MM.1S (cell line): ENCODE measurements at regions not wholly inside any gene's neighbourhood (a gene's known extent, or its start where the extent isn't known, plus 50 kb on each side); places are given as distances from the start of the nearest gene placed in this dataset.

Experiments
- EZH2 ChIP-seq: fragments of 300-600 bp; sonication (generic); optimal IDR thresholded peaks from 2 replicates; pipeline ENCODE3; 2017; ENCODE audit warnings: low read depth, mild to moderate bottlenecking, antibody characterized with exemption, low read length, mixed read lengths
- EZH2phosphoT487 ChIP-seq: fragments of 300-600 bp; sonication (generic); IDR thresholded peaks from 2 replicates; pipeline ENCODE4 v1.6.1; 2018; ENCODE audit warnings: antibody characterized with exemption, low read length
- TF ChIP-seq, protein P1 (sequence below): fragments of 300-600 bp; sonication (generic); IDR thresholded peaks from 2 replicates; pipeline ENCODE4 v1.5.1; 2016; ENCODE audit warnings: antibody characterized with exemption, low read length, mixed read lengths

- TF ChIP-seq, protein P1, sequence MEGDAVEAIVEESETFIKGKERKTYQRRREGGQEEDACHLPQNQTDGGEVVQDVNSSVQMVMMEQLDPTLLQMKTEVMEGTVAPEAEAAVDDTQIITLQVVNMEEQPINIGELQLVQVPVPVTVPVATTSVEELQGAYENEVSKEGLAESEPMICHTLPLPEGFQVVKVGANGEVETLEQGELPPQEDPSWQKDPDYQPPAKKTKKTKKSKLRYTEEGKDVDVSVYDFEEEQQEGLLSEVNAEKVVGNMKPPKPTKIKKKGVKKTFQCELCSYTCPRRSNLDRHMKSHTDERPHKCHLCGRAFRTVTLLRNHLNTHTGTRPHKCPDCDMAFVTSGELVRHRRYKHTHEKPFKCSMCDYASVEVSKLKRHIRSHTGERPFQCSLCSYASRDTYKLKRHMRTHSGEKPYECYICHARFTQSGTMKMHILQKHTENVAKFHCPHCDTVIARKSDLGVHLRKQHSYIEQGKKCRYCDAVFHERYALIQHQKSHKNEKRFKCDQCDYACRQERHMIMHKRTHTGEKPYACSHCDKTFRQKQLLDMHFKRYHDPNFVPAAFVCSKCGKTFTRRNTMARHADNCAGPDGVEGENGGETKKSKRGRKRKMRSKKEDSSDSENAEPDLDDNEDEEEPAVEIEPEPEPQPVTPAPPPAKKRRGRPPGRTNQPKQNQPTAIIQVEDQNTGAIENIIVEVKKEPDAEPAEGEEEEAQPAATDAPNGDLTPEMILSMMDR, result no peak
- no peak for TF ChIP-seq EZH2phosphoT487
- no peak for TF ChIP-seq EZH2
These were observed 275.2 kb upstream of the MEIS2 start for GRCh38 chr15:37375519-37375918.
